ENCODE measurements at regions not wholly inside any gene's neighbourhood (a gene's known extent, or its start where the extent isn't known, plus 50 kb on each side); places are given as distances from the start of the nearest gene placed in this dataset.

- peaks cover 0 to 9% (median 0%) of the 10 kb centered on the region in 3 donors for H3K4me1 ChIP-seq
- WGBS, 2 donors = 39 to 41% methylated on average over 2 to 12 of the region's 13 CpGs
- DNase-seq = no peak
- H3K27ac ChIP-seq = peak overlapping the region in 3 of 4 donors; percentile 59 to 71 (median 69)
- H3K27me3 ChIP-seq = no peaks in the 10 kb centered on the region
- intact Hi-C loops (cut with DNase I) = no loop called here
- peak overlapping the region; percentile 11 to 54 (median 35) for H3K4me3 ChIP-seq
- H3K9me3 ChIP-seq = no peaks in the 10 kb centered on the region
- H3K36me3 ChIP-seq = no peaks in the 10 kb centered on the region
- TF ChIP-seq POLR2A (IDR thresholded peaks at IDR 0.05) (no peak), CTCF (IDR thresholded peaks at IDR 0.05) (no peak)
Observed at GRCh38 chrX:10833299-10834169, 213.1 kb upstream of the MID1 start.

GRCh38 chrX:10841579-10841978 is 221.2 kb upstream of the MID1 start:
- no peak for TF ChIP-seq POLR2A (IDR thresholded peaks at IDR 0.05)
- Histone ChIP-seq H3K4me3 (no peak overlapping the region), H3K27me3 (no peaks in the 10 kb centered on the region), H3K4me1 (no peaks in the 10 kb centered on the region), H3K9me3 (no peaks in the 10 kb centered on the region), H3K36me3 (no peaks in the 10 kb centered on the region), H3K27ac (no peak overlapping the region)
- DNase-seq = no peak
- WGBS, 2 donors = 64 to 71% methylated on average over 4 of the region's 4 CpGs
- intact Hi-C loops (cut with DNase I) = no loop called here

GRCh38 chrX:10842646-10843045 is 222.3 kb upstream of the MID1 start:
- intact Hi-C loops (cut with DNase I) = no loop called here
- Histone ChIP-seq H3K27ac (no peak overlapping the region), H3K4me1 (no peaks in the 10 kb centered on the region), H3K4me3 (no peak overlapping the region), H3K36me3 (no peaks in the 10 kb centered on the region), H3K9me3 (no peaks in the 10 kb centered on the region), H3K27me3 (no peaks in the 10 kb centered on the region)
- TF ChIP-seq POLR2A (IDR thresholded peaks at IDR 0.05) (no peak), CTCF (IDR thresholded peaks at IDR 0.05) (no peak)
- no peak for DNase-seq
- 69 to 88% methylated on average over 4 of the region's 4 CpGs for WGBS, 2 donors

GRCh38 chrX:10847333-10847732 is 226.9 kb upstream of the MID1 start:
- H3K27me3 ChIP-seq = no peaks in the 10 kb centered on the region
- no peak overlapping the region for H3K27ac ChIP-seq
- H3K36me3 ChIP-seq = no peaks in the 10 kb centered on the region
- no peaks in the 10 kb centered on the region for H3K9me3 ChIP-seq
- intact Hi-C loops (cut with DNase I) = no loop called here
- no peaks in the 10 kb centered on the region for H3K4me1 ChIP-seq
- H3K4me3 ChIP-seq = no peak overlapping the region
- TF ChIP-seq POLR2A (IDR thresholded peaks at IDR 0.05) (no peak), CTCF (IDR thresholded peaks at IDR 0.05) (no peak)
- DNase-seq = no peak

GRCh38 chrX:10851809-10852208 is 231.4 kb upstream of the MID1 start:
- no peaks in the 10 kb centered on the region for H3K4me1 ChIP-seq
- H3K27ac ChIP-seq = no peak overlapping the region
- intact Hi-C loops (cut with DNase I) = no loop called here
- H3K9me3 ChIP-seq = no peaks in the 10 kb centered on the region
- no peak for DNase-seq
- H3K27me3 ChIP-seq = no peaks in the 10 kb centered on the region
- TF ChIP-seq CTCF (IDR thresholded peaks at IDR 0.05) (no peak), POLR2A (IDR thresholded peaks at IDR 0.05) (no peak)
- no peaks in the 10 kb centered on the region for H3K36me3 ChIP-seq
- H3K4me3 ChIP-seq = no peak overlapping the region

Data from esophagus squamous epithelium (tissue), 5 donors.